Body of pancreas (tissue), 4 donors: ENCODE measurements at regions not wholly inside any gene's neighbourhood (a gene's known extent, or its start where the extent isn't known, plus 50 kb on each side); places are given as distances from the start of the nearest gene placed in this dataset.

Experiments used
- POLR2A ChIP-seq, 3 donors: fragments of 450-650 bp; IDR thresholded peaks; one replicate each; pipeline ENCODE4 v1.6.1; 2016; ENCODE audit warnings: antibody characterized with exemption in 3 of 3, mild to moderate bottlenecking in 2 of 3
- TF ChIP-seq, protein P1 (sequence below), 7 experiments: fragments of 450-650 bp in 4 of 7; fragments of 200-600 bp in 3 of 7; sonication (generic) in 3 of 7; IDR thresholded peaks; one replicate each; pipeline ENCODE4 v1.5.1; 2016 to 2019; ENCODE audit warnings: antibody characterized with exemption in 7 of 7

- TF ChIP-seq, protein P1, sequence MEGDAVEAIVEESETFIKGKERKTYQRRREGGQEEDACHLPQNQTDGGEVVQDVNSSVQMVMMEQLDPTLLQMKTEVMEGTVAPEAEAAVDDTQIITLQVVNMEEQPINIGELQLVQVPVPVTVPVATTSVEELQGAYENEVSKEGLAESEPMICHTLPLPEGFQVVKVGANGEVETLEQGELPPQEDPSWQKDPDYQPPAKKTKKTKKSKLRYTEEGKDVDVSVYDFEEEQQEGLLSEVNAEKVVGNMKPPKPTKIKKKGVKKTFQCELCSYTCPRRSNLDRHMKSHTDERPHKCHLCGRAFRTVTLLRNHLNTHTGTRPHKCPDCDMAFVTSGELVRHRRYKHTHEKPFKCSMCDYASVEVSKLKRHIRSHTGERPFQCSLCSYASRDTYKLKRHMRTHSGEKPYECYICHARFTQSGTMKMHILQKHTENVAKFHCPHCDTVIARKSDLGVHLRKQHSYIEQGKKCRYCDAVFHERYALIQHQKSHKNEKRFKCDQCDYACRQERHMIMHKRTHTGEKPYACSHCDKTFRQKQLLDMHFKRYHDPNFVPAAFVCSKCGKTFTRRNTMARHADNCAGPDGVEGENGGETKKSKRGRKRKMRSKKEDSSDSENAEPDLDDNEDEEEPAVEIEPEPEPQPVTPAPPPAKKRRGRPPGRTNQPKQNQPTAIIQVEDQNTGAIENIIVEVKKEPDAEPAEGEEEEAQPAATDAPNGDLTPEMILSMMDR (IDR thresholded peaks at IDR 0.05) = no peak
- no peak for TF ChIP-seq POLR2A (IDR thresholded peaks at IDR 0.05)
Observed at GRCh38 chr3:178189854-178190253, 346.4 kb upstream of the KCNMB2 start.
